Vagina (tissue), 2 donors: ENCODE measurements at regions not wholly inside any gene's neighbourhood (a gene's known extent, or its start where the extent isn't known, plus 50 kb on each side); places are given as distances from the start of the nearest gene placed in this dataset.

Source experiments
- DNase-seq, 2 donors: peaks; one replicate each; pipeline ENCODE4 v3.0.0-alpha.2; 2017; ENCODE audit errors: extremely low spot score in 2 of 2
- H3K27ac ChIP-seq: fragments of 200-600 bp; sonication (generic); one replicate; pipeline ENCODE4 v1.5.1; 2019
- H3K27me3 ChIP-seq: fragments of 200-600 bp; sonication (generic); one replicate; pipeline ENCODE4 v1.5.1; 2019
- H3K36me3 ChIP-seq, 2 donors: fragments of 200-600 bp; sonication (generic); one replicate each; pipeline ENCODE4 v1.5.1; 2017 to 2019
- H3K4me1 ChIP-seq: fragments of 200-600 bp; sonication (generic); one replicate; pipeline ENCODE4 v1.5.1; 2019
- H3K4me3 ChIP-seq, 2 donors: fragments of 200-600 bp; sonication (generic); 1 replicate in 1 of 2; 2 replicates in 1 of 2; pipeline ENCODE4 v1.5.1; 2016 to 2019
- H3K9me3 ChIP-seq: fragments of 200-600 bp; sonication (generic); one replicate; pipeline ENCODE4 v1.5.1; 2019
- POLR2A ChIP-seq, 2 donors: fragments of 450-650 bp; IDR thresholded peaks; one replicate each; pipeline ENCODE4 v1.6.1; 2017; ENCODE audit warnings: antibody characterized with exemption in 2 of 2, mild to moderate bottlenecking in 2 of 2, moderate library complexity in 2 of 2
- POLR2AphosphoS5 ChIP-seq, 2 donors: sonication (generic); formaldehyde crosslinking; IDR thresholded peaks; one replicate each; pipeline ENCODE4 v1.9.0; 2017; ENCODE audit warnings: antibody characterized with exemption in 2 of 2, mild to moderate bottlenecking in 2 of 2, low read depth in 1 of 2; ENCODE audit not compliant: insufficient read depth in 1 of 2
- intact Hi-C: fragments of 100-400 bp; cut with DNase I; formaldehyde crosslinking; loops from one replicate; pipeline ENCODE4 v1.15.1; 2023
- TF ChIP-seq, protein P1 (sequence below), 3 experiments: fragments of 450-650 bp in 2 of 3; fragments of 200-600 bp in 1 of 3; sonication (generic) in 1 of 3; IDR thresholded peaks; one replicate each; pipeline ENCODE4 v1.5.1; 2017 to 2019; ENCODE audit warnings: antibody characterized with exemption in 3 of 3, mild to moderate bottlenecking in 2 of 3, moderate library complexity in 2 of 3

DNA sequence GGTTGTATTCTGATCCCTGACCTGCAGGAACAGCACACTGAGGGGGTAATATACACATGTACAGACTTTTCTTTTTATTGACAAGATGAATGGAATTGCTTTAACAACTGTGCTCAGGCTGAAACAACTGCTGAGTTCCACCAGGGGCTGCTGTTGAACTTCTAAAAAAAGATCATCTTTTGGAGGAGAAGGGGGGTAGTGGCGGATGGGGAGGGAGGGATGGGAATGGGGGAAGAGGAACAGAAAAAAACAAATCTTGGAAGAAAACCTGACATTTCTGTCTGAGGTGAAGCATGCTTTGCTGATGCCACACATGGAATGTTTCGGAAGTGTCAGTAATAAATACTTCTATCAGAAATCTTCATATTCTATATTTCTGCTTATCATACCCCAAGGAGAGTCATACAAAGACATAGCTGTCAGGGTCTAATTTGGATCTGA, 75.0 kb downstream of the RWDD3 start:
- no peaks in the 10 kb centered on the region for H3K36me3 ChIP-seq
- H3K9me3 ChIP-seq = no peaks in the 10 kb centered on the region
- no peak overlapping the region for H3K4me3 ChIP-seq
- no peaks in the 10 kb centered on the region for H3K4me1 ChIP-seq
- H3K27me3 ChIP-seq = no peaks in the 10 kb centered on the region
- intact Hi-C loops = no loop called here
- no peak overlapping the region for H3K27ac ChIP-seq
- TF ChIP-seq POLR2A (IDR thresholded peaks at IDR 0.05) (no peak), POLR2AphosphoS5 (IDR thresholded peaks at IDR 0.05; ENCODE audit: insufficient read depth in 1 of 2, low read depth in 1 of 2) (no peak)
- TF ChIP-seq, protein P1, sequence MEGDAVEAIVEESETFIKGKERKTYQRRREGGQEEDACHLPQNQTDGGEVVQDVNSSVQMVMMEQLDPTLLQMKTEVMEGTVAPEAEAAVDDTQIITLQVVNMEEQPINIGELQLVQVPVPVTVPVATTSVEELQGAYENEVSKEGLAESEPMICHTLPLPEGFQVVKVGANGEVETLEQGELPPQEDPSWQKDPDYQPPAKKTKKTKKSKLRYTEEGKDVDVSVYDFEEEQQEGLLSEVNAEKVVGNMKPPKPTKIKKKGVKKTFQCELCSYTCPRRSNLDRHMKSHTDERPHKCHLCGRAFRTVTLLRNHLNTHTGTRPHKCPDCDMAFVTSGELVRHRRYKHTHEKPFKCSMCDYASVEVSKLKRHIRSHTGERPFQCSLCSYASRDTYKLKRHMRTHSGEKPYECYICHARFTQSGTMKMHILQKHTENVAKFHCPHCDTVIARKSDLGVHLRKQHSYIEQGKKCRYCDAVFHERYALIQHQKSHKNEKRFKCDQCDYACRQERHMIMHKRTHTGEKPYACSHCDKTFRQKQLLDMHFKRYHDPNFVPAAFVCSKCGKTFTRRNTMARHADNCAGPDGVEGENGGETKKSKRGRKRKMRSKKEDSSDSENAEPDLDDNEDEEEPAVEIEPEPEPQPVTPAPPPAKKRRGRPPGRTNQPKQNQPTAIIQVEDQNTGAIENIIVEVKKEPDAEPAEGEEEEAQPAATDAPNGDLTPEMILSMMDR (IDR thresholded peaks at IDR 0.05) = peak in 2 of 3 experiments; percentile 9 to 29
- no peak for DNase-seq

DNA sequence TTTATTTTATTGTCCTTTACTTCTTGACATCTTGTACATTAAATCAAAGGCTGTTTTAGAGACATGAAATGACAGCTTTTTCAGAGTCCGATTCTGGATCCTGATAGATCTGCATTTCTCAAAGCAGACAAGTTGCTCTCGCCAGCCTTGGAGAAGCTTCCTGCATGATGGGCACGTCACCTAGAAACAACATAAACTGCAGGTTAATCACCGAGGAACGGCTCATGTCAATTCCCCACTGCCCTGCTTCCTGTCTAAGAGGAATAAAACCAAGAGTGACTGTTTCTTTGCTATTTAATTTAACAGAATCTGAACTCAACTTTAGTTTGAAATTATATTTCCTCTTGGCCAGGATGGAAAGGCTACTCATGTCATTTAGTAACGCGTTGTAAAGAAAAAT, 77.0 kb downstream of the RWDD3 start:
- Histone ChIP-seq H3K27me3 (no peaks in the 10 kb centered on the region), H3K4me1 (no peaks in the 10 kb centered on the region), H3K36me3 (no peaks in the 10 kb centered on the region), H3K27ac (no peak overlapping the region), H3K4me3 (no peak overlapping the region), H3K9me3 (no peaks in the 10 kb centered on the region)
- TF ChIP-seq, protein P1 (IDR thresholded peaks at IDR 0.05) = no peak
- TF ChIP-seq POLR2A (IDR thresholded peaks at IDR 0.05) = no peak
- no peak for TF ChIP-seq POLR2AphosphoS5 (IDR thresholded peaks at IDR 0.05; ENCODE audit: insufficient read depth in 1 of 2, low read depth in 1 of 2)
- DNase-seq = no peak
- intact Hi-C loops = no loop called here

DNA sequence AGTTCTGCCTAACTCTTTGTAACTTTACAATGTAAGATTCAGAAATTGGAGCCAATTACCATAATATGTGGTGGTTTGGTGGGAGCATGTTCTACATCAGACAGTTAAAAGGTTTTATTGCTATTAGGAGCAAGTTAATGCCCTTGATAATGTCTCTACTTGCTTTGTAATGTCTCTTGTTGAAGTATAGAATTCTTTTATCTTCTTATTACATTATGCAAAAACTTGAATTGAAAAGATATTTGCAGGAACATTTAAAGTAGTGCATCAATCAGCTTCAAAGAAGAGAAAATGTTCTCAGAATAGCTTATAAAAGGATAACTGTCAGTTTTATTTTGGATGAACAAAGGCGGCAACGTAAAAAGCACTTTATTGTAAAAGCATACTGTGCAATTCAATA, 77.8 kb downstream of the RWDD3 start:
- H3K4me3 ChIP-seq = no peak overlapping the region

DNA sequence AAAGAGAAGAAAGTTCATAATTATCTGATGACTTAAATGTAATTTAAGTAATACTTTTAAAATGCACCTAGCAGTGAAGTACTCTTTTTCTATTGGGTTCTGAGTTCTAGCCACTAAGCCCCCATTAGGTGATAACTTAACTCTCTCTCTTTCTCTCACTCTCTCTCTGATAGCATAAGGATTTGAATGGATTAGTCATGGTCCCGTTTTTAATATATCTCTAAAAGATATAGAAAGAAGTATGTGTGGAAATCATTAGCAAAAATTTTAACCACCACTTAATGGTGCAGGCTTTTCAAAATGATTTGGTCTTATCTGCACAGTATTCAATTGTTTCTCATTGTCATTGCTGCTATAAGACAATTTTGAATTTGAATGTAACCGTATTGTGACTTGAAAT, 78.2 kb downstream of the RWDD3 start:
- Histone ChIP-seq H3K27me3 (no peaks in the 10 kb centered on the region), H3K36me3 (no peaks in the 10 kb centered on the region), H3K4me1 (no peaks in the 10 kb centered on the region), H3K4me3 (no peak overlapping the region), H3K27ac (no peak overlapping the region), H3K9me3 (no peaks in the 10 kb centered on the region)
- TF ChIP-seq POLR2AphosphoS5 (IDR thresholded peaks at IDR 0.05; ENCODE audit: insufficient read depth in 1 of 2, low read depth in 1 of 2) (no peak), POLR2A (IDR thresholded peaks at IDR 0.05) (no peak)
- TF ChIP-seq, protein P1 (IDR thresholded peaks at IDR 0.05) = no peak
- intact Hi-C loops = no loop called here
- DNase-seq = no peak

More for the DNA sequence above, 77.8 kb downstream of the RWDD3 start:
- TF ChIP-seq POLR2A (IDR thresholded peaks at IDR 0.05) (no peak), POLR2AphosphoS5 (IDR thresholded peaks at IDR 0.05; ENCODE audit: insufficient read depth in 1 of 2, low read depth in 1 of 2) (no peak)
- TF ChIP-seq, protein P1 (IDR thresholded peaks at IDR 0.05) = no peak
- DNase-seq = no peak
- no peaks in the 10 kb centered on the region for H3K9me3 ChIP-seq
- no peaks in the 10 kb centered on the region for H3K27me3 ChIP-seq
- H3K36me3 ChIP-seq = no peaks in the 10 kb centered on the region
- no peaks in the 10 kb centered on the region for H3K4me1 ChIP-seq
- intact Hi-C loops = no loop called here
- H3K27ac ChIP-seq = no peak overlapping the region

DNA sequence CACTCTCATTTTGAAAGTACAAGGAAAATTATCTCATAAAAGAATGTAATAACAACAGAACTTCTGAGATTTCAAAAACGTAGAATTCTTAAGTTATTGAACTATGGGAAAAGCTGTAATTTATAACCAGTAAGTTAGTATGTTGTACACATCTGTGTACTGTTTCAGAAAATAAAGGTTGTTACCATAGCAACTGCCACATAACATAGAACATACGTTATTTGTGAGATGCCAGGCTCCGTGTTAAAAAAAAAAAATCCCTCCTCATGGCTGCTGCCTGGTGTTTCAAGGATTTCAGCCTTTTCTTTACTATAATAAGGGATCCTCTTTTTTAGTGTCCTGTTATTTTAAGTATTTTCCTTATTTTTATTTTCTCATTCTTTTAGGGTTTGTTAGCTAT, 79.5 kb downstream of the RWDD3 start:
- DNase-seq = no peak
- TF ChIP-seq POLR2AphosphoS5 (IDR thresholded peaks at IDR 0.05; ENCODE audit: insufficient read depth in 1 of 2, low read depth in 1 of 2) (no peak), POLR2A (IDR thresholded peaks at IDR 0.05) (no peak)
- TF ChIP-seq, protein P1 (IDR thresholded peaks at IDR 0.05) = no peak
- Histone ChIP-seq H3K27me3 (no peaks in the 10 kb centered on the region), H3K9me3 (no peaks in the 10 kb centered on the region), H3K36me3 (no peaks in the 10 kb centered on the region), H3K27ac (no peak overlapping the region), H3K4me1 (no peaks in the 10 kb centered on the region), H3K4me3 (no peak overlapping the region)
- intact Hi-C loops = no loop called here
